IMR-90 (cell line): ENCODE measurements at regions not wholly inside any gene's neighbourhood (a gene's known extent, or its start where the extent isn't known, plus 50 kb on each side); places are given as distances from the start of the nearest gene placed in this dataset.

ENCODE experiments used
- ATAC-seq: fragments of 200-7000 bp; cut with Tn5 transposase; 2 replicates; pipeline ENCODE4 v1.9.1; 2020; ENCODE audit warnings: low read depth, mild to moderate bottlenecking, moderate library complexity
- BruUV-seq: library from RNA; stranded (reverse); fragments of 400-500 nt; replicated peaks from 2 replicates; lab custom pipeline; 2021; lab: Mats Ljungman, UMichigan
- CTCF ChIA-PET: fragments of 300-600 bp; formaldehyde crosslinking; extraction: SDS; loops from one replicate; lab custom pipeline; 2021; ENCODE audit warnings: antibody characterized with exemption; lab: Yijun Ruan, JAX
- POLR2A ChIA-PET: fragments of 300-600 bp; sonication (Branson Sonifier 250); formaldehyde crosslinking; loops from one replicate; lab custom pipeline; 2022; ENCODE audit warnings: antibody characterized with exemption; ENCODE audit not compliant: unreplicated experiment; lab: Charles Lee
- DNase-seq: peaks from one replicate; pipeline ENCODE4 v3.0.0; 2013
- H2AFZ ChIP-seq: replicated peaks from 2 replicates; pipeline ENCODE3; 2013; ENCODE audit warnings: low read length, mild to moderate bottlenecking; ENCODE audit not compliant: poor library complexity
- H2AK5ac ChIP-seq: 2 replicates; pipeline ENCODE4 v1.6.1; 2013; ENCODE audit warnings: low read depth, low read length, inconsistent platforms
- H2AK9ac ChIP-seq: replicated peaks from 2 replicates; pipeline ENCODE3; 2013; ENCODE audit warnings: mild to moderate bottlenecking, low read depth, low read length, moderate library complexity; ENCODE audit not compliant: poor library complexity
- H2BK120ac ChIP-seq: 2 replicates; pipeline ENCODE4 v1.6.1; 2013; ENCODE audit warnings: low read depth, low read length, inconsistent platforms
- H2BK15ac ChIP-seq: 3 replicates; pipeline ENCODE4 v1.6.1; 2013; ENCODE audit warnings: low read depth, low read length, inconsistent platforms
- H2BK20ac ChIP-seq: 2 replicates; pipeline ENCODE4 v1.6.1; 2013; ENCODE audit warnings: low read depth, mild to moderate bottlenecking, inconsistent platforms, low read length, moderate library complexity
- H2BK5ac ChIP-seq: 2 replicates; pipeline ENCODE4 v1.6.1; 2013; ENCODE audit warnings: mild to moderate bottlenecking, low read depth, low read length, inconsistent platforms; ENCODE audit not compliant: poor library complexity, severe bottlenecking
- H3K14ac ChIP-seq: replicated peaks from 2 replicates; pipeline ENCODE4 v1.6.1; 2013; ENCODE audit warnings: low read depth, low read length, inconsistent platforms
- H3K18ac ChIP-seq: 2 replicates; pipeline ENCODE4 v1.6.1; 2013; ENCODE audit warnings: low read depth, low read length, control low read depth
- H3K23ac ChIP-seq: 2 replicates; pipeline ENCODE4 v1.6.1; 2013; ENCODE audit warnings: low read depth, low read length, inconsistent platforms
- H3K27ac ChIP-seq: 2 replicates; pipeline ENCODE4 v1.5.1; 2013; ENCODE audit warnings: mild to moderate bottlenecking, control low read depth, low read length; ENCODE audit not compliant: insufficient read depth
- H3K27me3 ChIP-seq: 2 replicates; pipeline ENCODE4 v1.6.1; 2013; ENCODE audit warnings: low read length; ENCODE audit not compliant: control insufficient read depth, insufficient read depth
- H3K36me3 ChIP-seq: 2 replicates; pipeline ENCODE4 v1.6.1; 2013; ENCODE audit warnings: low read length, mixed read lengths; ENCODE audit not compliant: control insufficient read depth, insufficient read depth
- H3K4ac ChIP-seq: 2 replicates; pipeline ENCODE4 v1.6.1; 2013; ENCODE audit warnings: low read depth, low read length, inconsistent platforms
- H3K4me1 ChIP-seq: 2 replicates; pipeline ENCODE4 v1.6.1; 2013; ENCODE audit warnings: low read length, mixed read lengths; ENCODE audit not compliant: control insufficient read depth, insufficient read depth
- H3K4me2 ChIP-seq: 2 replicates; pipeline ENCODE4 v1.6.1; 2013; ENCODE audit warnings: low read depth, mild to moderate bottlenecking, control low read depth, low read length, moderate library complexity
- H3K4me3 ChIP-seq: 2 replicates; pipeline ENCODE4 v1.5.1; 2013; ENCODE audit warnings: low read depth, mild to moderate bottlenecking, control low read depth, low read length, moderate library complexity; ENCODE audit not compliant: insufficient read depth
- H3K56ac ChIP-seq: 2 replicates; pipeline ENCODE4 v1.6.1; 2013; ENCODE audit warnings: low read length, inconsistent platforms; ENCODE audit not compliant: insufficient read depth; ENCODE audit errors: extremely low read depth
- H3K79me1 ChIP-seq, 2 experiments: 2 replicates each; pipeline ENCODE4 v1.6.1; 2013; ENCODE audit warnings: low read length in 2 of 2, inconsistent platforms in 1 of 2, low read depth in 1 of 2
- H3K9ac ChIP-seq: 2 replicates; pipeline ENCODE4 v1.6.1; 2013; ENCODE audit warnings: low read depth, low read length, control low read depth
- H3K9me1 ChIP-seq: 2 replicates; pipeline ENCODE4 v1.6.1; 2013; ENCODE audit warnings: low read length, inconsistent platforms; ENCODE audit not compliant: insufficient read depth
- H3K9me3 ChIP-seq: 2 replicates; pipeline ENCODE4 v1.6.1; 2013; ENCODE audit warnings: low read length; ENCODE audit not compliant: control insufficient read depth, insufficient read depth
- H4K20me1 ChIP-seq: 2 replicates; pipeline ENCODE4 v1.6.1; 2013; ENCODE audit warnings: low read length, inconsistent platforms; ENCODE audit not compliant: insufficient read depth
- H4K5ac ChIP-seq: 2 replicates; pipeline ENCODE4 v1.6.1; 2013; ENCODE audit warnings: mild to moderate bottlenecking, low read depth, low read length, control low read depth
- H4K8ac ChIP-seq, 2 experiments: 2 replicates each; pipeline ENCODE4 v1.6.1; 2013; ENCODE audit warnings: low read depth in 2 of 2, low read length in 2 of 2, control low read depth in 1 of 2, inconsistent platforms in 1 of 2
- H4K91ac ChIP-seq: 2 replicates; pipeline ENCODE4 v1.6.1; 2013; ENCODE audit warnings: low read depth, low read length, inconsistent platforms; ENCODE audit not compliant: insufficient read depth
- BHLHE40 ChIP-seq: fragments of 150-350 bp; IDR thresholded peaks from 2 replicates; pipeline ENCODE4 v1.6.1; 2016; ENCODE audit warnings: mild to moderate bottlenecking, low read depth, low read length
- CEBPB ChIP-seq: IDR thresholded peaks from 2 replicates; pipeline ENCODE4 v1.6.1; 2012; ENCODE audit warnings: low read depth, low read length, improper control_type of control experiment
- CHD1 ChIP-seq: IDR thresholded peaks from 2 replicates; pipeline ENCODE4 v1.6.1; 2012; ENCODE audit warnings: low read depth, low read length, improper control_type of control experiment
- CTCF ChIP-seq: conservative IDR thresholded peaks from 2 replicates; pipeline ENCODE4 v1.5.1; 2012; ENCODE audit warnings: mild to moderate bottlenecking, low read depth, low read length, improper control_type of control experiment
- MAFK ChIP-seq: IDR thresholded peaks from 2 replicates; pipeline ENCODE4 v1.6.1; 2012; ENCODE audit warnings: low read depth, low read length, improper control_type of control experiment
- MAZ ChIP-seq: IDR thresholded peaks from 2 replicates; pipeline ENCODE4 v1.6.1; 2012; ENCODE audit warnings: low read depth, mild to moderate bottlenecking, low read length, improper control_type of control experiment, moderate library complexity, borderline replicate concordance
- NFE2L2 ChIP-seq: fragments of 150-350 bp; IDR thresholded peaks from 2 replicates; pipeline ENCODE4 v1.6.1; 2016; ENCODE audit warnings: low read depth, mild to moderate bottlenecking, low read length
- POLR2A ChIP-seq: IDR thresholded peaks from 2 replicates; pipeline ENCODE4 v1.6.1; 2012; ENCODE audit warnings: mild to moderate bottlenecking, low read depth, low read length
- RAD21 ChIP-seq: IDR thresholded peaks from 2 replicates; pipeline ENCODE4 v1.6.1; 2012; ENCODE audit warnings: low read length, improper control_type of control experiment
- RCOR1 ChIP-seq: IDR thresholded peaks from 2 replicates; pipeline ENCODE4 v1.6.1; 2012; ENCODE audit warnings: mild to moderate bottlenecking, low read length, improper control_type of control experiment; ENCODE audit not compliant: insufficient replicate concordance
- RFX5 ChIP-seq: IDR thresholded peaks from 2 replicates; pipeline ENCODE4 v1.8.0; 2012; ENCODE audit warnings: low read depth, mild to moderate bottlenecking, low read length, moderate library complexity
- SMC3 ChIP-seq: fragments of 150-350 bp; IDR thresholded peaks from 2 replicates; pipeline ENCODE4 v1.6.1; 2016; ENCODE audit warnings: low read depth, mild to moderate bottlenecking, antibody characterized with exemption, low read length, moderate library complexity
- dilution Hi-C: fragments of 300-500 bp; cut with HindIII; formaldehyde crosslinking; loops from one replicate; pipeline ENCODE4 v1.14.3; 2018; ENCODE audit warnings: low sequenced_read_pairs; ENCODE audit not compliant: unreplicated experiment
- in situ Hi-C: fragments of 300-500 bp; cut with MboI; formaldehyde crosslinking; loops from 3 replicates; pipeline ENCODE4 v1.14.3; 2019; ENCODE audit warnings: low sequenced_read_pairs, inconsistent platforms, mixed read lengths
- intact Hi-C: fragments of 100-400 bp; cut with micrococcal nuclease; formaldehyde crosslinking; loops from 2 replicates; pipeline ENCODE4 v1.10.0; 2022
- TF ChIP-seq, protein P1 (sequence below): fragments of 150-350 bp; IDR thresholded peaks from 2 replicates; pipeline ENCODE4 v1.6.1; 2016; ENCODE audit warnings: low read depth, mild to moderate bottlenecking, low read length, moderate library complexity, borderline replicate concordance

DNA sequence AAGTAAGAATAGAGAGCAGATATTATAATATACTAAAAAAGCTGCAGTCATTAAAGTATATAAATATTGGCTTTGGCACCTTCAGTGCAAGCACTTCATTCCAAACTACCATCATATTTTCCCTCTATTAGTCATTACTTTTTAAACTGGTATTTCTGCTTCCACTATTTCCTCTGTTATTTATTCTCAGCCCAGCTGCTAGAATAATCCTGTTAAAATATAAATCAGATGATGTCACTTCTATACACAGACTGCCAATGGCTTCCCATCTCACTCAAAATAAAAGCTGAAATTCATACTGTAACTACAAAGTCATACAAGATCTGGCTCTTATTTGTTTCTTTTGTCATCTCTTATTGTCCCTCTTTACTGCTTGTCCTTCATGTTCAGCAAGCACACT lies 432.9 kb downstream of the TLE4 start:
- Histone ChIP-seq H4K5ac (no peak overlapping the region), H3K56ac (no peak overlapping the region), H3K18ac (no peak overlapping the region), H4K20me1 (no peaks in the 10 kb centered on the region), H4K8ac (no peak overlapping the region), H3K4me3 (no peak overlapping the region), H3K23ac (no peak overlapping the region), H2AFZ (no peak overlapping the region), H3K79me1 (no peaks in the 10 kb centered on the region), H3K27ac (no peak overlapping the region), H3K4me2 (no peak overlapping the region), H4K91ac (no peak overlapping the region), H3K27me3 (no peaks in the 10 kb centered on the region; the same call in 1 of the 2 replicates), H3K9me1 (no peaks in the 10 kb centered on the region), H3K4ac (no peak overlapping the region), H2BK5ac (no peak overlapping the region), H2AK5ac (no peak overlapping the region), H3K36me3 (no peaks in the 10 kb centered on the region), H3K14ac (no peak overlapping the region), H3K9me3 (no peaks in the 10 kb centered on the region), H3K4me1 (no peaks in the 10 kb centered on the region), H2BK120ac (no peak overlapping the region), H2AK9ac (no peak overlapping the region), H3K9ac (no peak overlapping the region), H2BK20ac (no peak overlapping the region), H2BK15ac (no peak overlapping the region)
- intact Hi-C loops (no loop called here), dilution Hi-C loops (no loop called here), in situ Hi-C loops (no loop called here)
- BruUV-seq = no TSS peak
- ATAC-seq (no peak), DNase-seq (no peak)
- POLR2A ChIA-PET = no interaction called here
- CTCF ChIA-PET = interaction anchor here (0.6 kb wide), 1 partner anchor 247 kb away, joined by 3 read pairs; no protein-coding TSS in a partner anchor
- TF ChIP-seq POLR2A = no peak
- TF ChIP-seq SMC3 = no peak
- TF ChIP-seq RFX5 = no peak
- no peak for TF ChIP-seq NFE2L2
- TF ChIP-seq, protein P1, sequence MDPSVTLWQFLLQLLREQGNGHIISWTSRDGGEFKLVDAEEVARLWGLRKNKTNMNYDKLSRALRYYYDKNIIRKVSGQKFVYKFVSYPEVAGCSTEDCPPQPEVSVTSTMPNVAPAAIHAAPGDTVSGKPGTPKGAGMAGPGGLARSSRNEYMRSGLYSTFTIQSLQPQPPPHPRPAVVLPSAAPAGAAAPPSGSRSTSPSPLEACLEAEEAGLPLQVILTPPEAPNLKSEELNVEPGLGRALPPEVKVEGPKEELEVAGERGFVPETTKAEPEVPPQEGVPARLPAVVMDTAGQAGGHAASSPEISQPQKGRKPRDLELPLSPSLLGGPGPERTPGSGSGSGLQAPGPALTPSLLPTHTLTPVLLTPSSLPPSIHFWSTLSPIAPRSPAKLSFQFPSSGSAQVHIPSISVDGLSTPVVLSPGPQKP = no peak
- no peak for TF ChIP-seq BHLHE40
- TF ChIP-seq RCOR1 = no peak
- no peak for TF ChIP-seq MAZ
- TF ChIP-seq CTCF = no peak
- TF ChIP-seq MAFK = no peak
- TF ChIP-seq CHD1 = no peak
- TF ChIP-seq RAD21 = no peak
- TF ChIP-seq CEBPB = no peak
